ENCODE measurements at regions not wholly inside any gene's neighbourhood (a gene's known extent, or its start where the extent isn't known, plus 50 kb on each side); places are given as distances from the start of the nearest gene placed in this dataset.

- no peak for TF ChIP-seq POLR2AphosphoS5 (IDR thresholded peaks at IDR 0.05; ENCODE audit: low read depth, low read length)
- TF ChIP-seq FOSL1 (IDR thresholded peaks at IDR 0.05; ENCODE audit: insufficient read depth, low read depth, low read length), result no peak
- TF ChIP-seq RBBP5 (IDR thresholded peaks at IDR 0.05; ENCODE audit: borderline replicate concordance, low read depth, low read length), result no peak
These were observed 87.3 kb upstream of the PRLR start (continued) for GRCh38 chr5:35317586-35317985.

Measured in H1 (cell line).